DOHH2 (cell line): ENCODE measurements at regions not wholly inside any gene's neighbourhood (a gene's known extent, or its start where the extent isn't known, plus 50 kb on each side); places are given as distances from the start of the nearest gene placed in this dataset.

Source experiments
- EZH2phosphoT487 ChIP-seq: fragments of 200-600 bp; sonication (generic); IDR thresholded peaks from 2 replicates; pipeline ENCODE4 v1.6.1; 2017; ENCODE audit warnings: borderline replicate concordance, mild to moderate bottlenecking, antibody characterized with exemption, low read length, moderate library complexity, mixed read lengths
- TF ChIP-seq, protein P1 (sequence below): fragments of 200-600 bp; sonication (generic); IDR thresholded peaks from one replicate; pipeline ENCODE4 v1.5.1; 2014; ENCODE audit warnings: antibody characterized with exemption, mild to moderate bottlenecking, low read depth, low read length; ENCODE audit not compliant: poor library complexity, severe bottlenecking

DNA sequence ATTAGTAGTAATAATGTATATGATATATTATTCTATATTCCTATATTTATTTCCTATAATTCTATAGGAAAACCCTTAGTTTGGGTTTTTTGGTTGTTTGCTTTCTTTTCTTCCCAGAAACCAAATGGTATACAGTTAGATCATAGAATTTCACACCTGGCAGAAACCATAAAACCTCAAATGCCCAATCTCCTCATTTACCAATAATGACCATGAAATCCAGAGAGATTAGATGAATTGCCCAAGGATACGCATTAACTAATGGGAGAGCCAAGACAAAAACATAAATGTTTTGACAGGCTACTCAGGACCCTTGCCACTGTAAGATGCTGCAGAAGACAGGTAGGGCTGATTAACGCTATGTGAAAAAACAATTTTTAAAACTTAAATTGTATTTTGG is 158.7 kb upstream of the FST start:
- TF ChIP-seq, protein P1, sequence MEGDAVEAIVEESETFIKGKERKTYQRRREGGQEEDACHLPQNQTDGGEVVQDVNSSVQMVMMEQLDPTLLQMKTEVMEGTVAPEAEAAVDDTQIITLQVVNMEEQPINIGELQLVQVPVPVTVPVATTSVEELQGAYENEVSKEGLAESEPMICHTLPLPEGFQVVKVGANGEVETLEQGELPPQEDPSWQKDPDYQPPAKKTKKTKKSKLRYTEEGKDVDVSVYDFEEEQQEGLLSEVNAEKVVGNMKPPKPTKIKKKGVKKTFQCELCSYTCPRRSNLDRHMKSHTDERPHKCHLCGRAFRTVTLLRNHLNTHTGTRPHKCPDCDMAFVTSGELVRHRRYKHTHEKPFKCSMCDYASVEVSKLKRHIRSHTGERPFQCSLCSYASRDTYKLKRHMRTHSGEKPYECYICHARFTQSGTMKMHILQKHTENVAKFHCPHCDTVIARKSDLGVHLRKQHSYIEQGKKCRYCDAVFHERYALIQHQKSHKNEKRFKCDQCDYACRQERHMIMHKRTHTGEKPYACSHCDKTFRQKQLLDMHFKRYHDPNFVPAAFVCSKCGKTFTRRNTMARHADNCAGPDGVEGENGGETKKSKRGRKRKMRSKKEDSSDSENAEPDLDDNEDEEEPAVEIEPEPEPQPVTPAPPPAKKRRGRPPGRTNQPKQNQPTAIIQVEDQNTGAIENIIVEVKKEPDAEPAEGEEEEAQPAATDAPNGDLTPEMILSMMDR = no peak
- no peak for TF ChIP-seq EZH2phosphoT487
